Ovary (tissue), 3 donors: ENCODE measurements at regions not wholly inside any gene's neighbourhood (a gene's known extent, or its start where the extent isn't known, plus 50 kb on each side); places are given as distances from the start of the nearest gene placed in this dataset.

Experiments
- EP300 ChIP-seq: sonication (generic); formaldehyde crosslinking; IDR thresholded peaks from one replicate; pipeline ENCODE4 v1.6.1; 2017; ENCODE audit warnings: antibody characterized with exemption
- TF ChIP-seq, protein P1 (sequence below), 3 donors: fragments of 450-650 bp in 2 of 3; fragments of 200-600 bp in 1 of 3; IDR thresholded peaks; one replicate each; pipeline versions ENCODE4 v1.5.1 to v1.8.0; 2016 to 2022; ENCODE audit warnings: antibody characterized with exemption in 3 of 3, mild to moderate bottlenecking in 1 of 3
- donor health status: DM: no; HTN: no; CAD: no.

DNA sequence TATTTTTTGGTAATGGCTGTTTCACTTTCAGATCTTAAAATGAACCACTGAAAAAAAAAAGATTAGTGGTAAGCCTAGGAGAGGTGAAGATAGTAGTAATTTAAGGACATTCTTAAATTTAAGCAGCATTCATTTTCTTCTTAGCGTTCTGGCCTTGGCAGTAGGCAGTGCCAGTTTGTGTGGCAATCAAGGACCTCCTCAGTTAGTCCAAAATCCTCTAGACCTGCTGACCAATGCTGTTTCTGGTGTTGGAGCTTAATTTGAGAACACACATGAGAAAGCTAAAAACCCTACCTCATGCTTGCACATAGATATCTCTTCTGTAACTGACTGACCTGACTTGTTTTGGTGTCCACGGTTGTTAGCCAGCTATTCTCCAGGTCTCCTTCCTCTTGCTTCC is 219.8 kb upstream of the RGS6 start:
- TF ChIP-seq, protein P1, sequence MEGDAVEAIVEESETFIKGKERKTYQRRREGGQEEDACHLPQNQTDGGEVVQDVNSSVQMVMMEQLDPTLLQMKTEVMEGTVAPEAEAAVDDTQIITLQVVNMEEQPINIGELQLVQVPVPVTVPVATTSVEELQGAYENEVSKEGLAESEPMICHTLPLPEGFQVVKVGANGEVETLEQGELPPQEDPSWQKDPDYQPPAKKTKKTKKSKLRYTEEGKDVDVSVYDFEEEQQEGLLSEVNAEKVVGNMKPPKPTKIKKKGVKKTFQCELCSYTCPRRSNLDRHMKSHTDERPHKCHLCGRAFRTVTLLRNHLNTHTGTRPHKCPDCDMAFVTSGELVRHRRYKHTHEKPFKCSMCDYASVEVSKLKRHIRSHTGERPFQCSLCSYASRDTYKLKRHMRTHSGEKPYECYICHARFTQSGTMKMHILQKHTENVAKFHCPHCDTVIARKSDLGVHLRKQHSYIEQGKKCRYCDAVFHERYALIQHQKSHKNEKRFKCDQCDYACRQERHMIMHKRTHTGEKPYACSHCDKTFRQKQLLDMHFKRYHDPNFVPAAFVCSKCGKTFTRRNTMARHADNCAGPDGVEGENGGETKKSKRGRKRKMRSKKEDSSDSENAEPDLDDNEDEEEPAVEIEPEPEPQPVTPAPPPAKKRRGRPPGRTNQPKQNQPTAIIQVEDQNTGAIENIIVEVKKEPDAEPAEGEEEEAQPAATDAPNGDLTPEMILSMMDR (IDR thresholded peaks at IDR 0.05), result no peak
- no peak for TF ChIP-seq EP300
